NB4 (cell line): ENCODE measurements at regions not wholly inside any gene's neighbourhood (a gene's known extent, or its start where the extent isn't known, plus 50 kb on each side); places are given as distances from the start of the nearest gene placed in this dataset.

Experiments
- MYC ChIP-seq: IDR thresholded peaks from 2 replicates; pipeline ENCODE4 v1.6.1; 2011; ENCODE audit warnings: low read depth, low read length
- POLR2A ChIP-seq: IDR thresholded peaks from 2 replicates; pipeline ENCODE4 v1.6.1; 2011; ENCODE audit warnings: mild to moderate bottlenecking; ENCODE audit not compliant: insufficient read length; ENCODE audit errors: extremely low read depth

DNA sequence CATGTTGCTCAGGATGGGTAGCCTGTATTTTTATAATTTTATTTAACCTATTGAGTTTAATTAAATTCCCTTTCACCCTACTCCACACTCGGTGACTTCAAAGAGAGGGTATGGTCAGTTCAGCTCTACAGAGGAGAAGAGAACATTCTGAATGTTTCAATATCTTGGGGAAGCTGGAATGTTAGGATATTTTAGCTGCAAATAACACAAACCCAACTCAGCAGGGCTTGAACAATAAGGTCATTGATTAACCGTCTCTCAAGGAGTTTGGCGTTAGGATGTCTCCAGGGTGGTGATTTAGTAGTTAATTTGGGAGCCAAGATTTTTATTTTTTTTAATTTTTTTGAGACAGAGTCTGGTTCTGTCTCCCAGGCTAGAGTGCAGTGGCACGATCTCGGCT lies 143.6 kb upstream of the SALL4 start:
- TF ChIP-seq POLR2A (no peak), MYC (no peak)
